ENCODE measurements at regions not wholly inside any gene's neighbourhood (a gene's known extent, or its start where the extent isn't known, plus 50 kb on each side); places are given as distances from the start of the nearest gene placed in this dataset.

- DNase-seq = no peak
These were observed 91.5 kb upstream of the BEND6 start for GRCh38 chr6:56863366-56863765.

- no peak for DNase-seq
These were observed 92.3 kb upstream of the BEND6 start for GRCh38 chr6:56862415-56863175.

- DNase-seq = no peak
These were observed 94.4 kb upstream of the BEND6 start for GRCh38 chr6:56860475-56860874.

GRCh38 chr6:56856036-56856580 lies 98.8 kb upstream of the BEND6 start:
- no peak for DNase-seq

GRCh38 chr6:56854086-56854485 lies 100.8 kb upstream of the BEND6 start:
- no peak for DNase-seq

GRCh38 chr6:56853541-56853940 lies 101.4 kb upstream of the BEND6 start:
- no peak for DNase-seq

GRCh38 chr6:56852260-56853010 lies 102.5 kb upstream of the BEND6 start:
- no peak for DNase-seq

GRCh38 chr6:56851541-56852259 lies 103.2 kb upstream of the BEND6 start:
- peak; percentile 35 for DNase-seq

- no peak for DNase-seq
These were observed 103.8 kb upstream of the BEND6 start for GRCh38 chr6:56851074-56851473.

- no peak for DNase-seq
These were observed 104.3 kb upstream of the BEND6 start for GRCh38 chr6:56850626-56851025.

GRCh38 chr6:56849896-56850295 lies 105.0 kb upstream of the BEND6 start:
- no peak for DNase-seq

GRCh38 chr6:56848105-56848504 lies 106.8 kb upstream of the BEND6 start:
- no peak for DNase-seq

- DNase-seq = no peak
These were observed 109.9 kb upstream of the BEND6 start for GRCh38 chr6:56845032-56845431.

GRCh38 chr6:56843476-56844349 lies 111.2 kb upstream of the BEND6 start:
- DNase-seq = peak; percentile 78

- DNase-seq = peak; percentile 25
These were observed 112.0 kb upstream of the BEND6 start for GRCh38 chr6:56842686-56843475.

- DNase-seq = no peak
These were observed 113.2 kb upstream of the BEND6 start for GRCh38 chr6:56841751-56842150.

- no peak for DNase-seq
These were observed 113.5 kb upstream of the BEND6 start for GRCh38 chr6:56841381-56841749.

- DNase-seq = peak; percentile 52
These were observed 114.2 kb upstream of the BEND6 start for GRCh38 chr6:56840467-56841380.

- no peak for DNase-seq
These were observed 115.2 kb upstream of the BEND6 start for GRCh38 chr6:56839533-56840183.

GRCh38 chr6:56838965-56839364 lies 115.9 kb upstream of the BEND6 start:
- no peak for DNase-seq
